NB4 (cell line): ENCODE measurements at regions not wholly inside any gene's neighbourhood (a gene's known extent, or its start where the extent isn't known, plus 50 kb on each side); places are given as distances from the start of the nearest gene placed in this dataset.

Experiments used
- CTCF ChIP-seq: IDR thresholded peaks from one replicate; pipeline ENCODE4 v1.5.1; 2012; ENCODE audit warnings: low read depth, low read length
- MAX ChIP-seq: IDR thresholded peaks from 2 replicates; pipeline ENCODE4 v1.6.1; 2011; ENCODE audit warnings: low read depth, low read length
- MYC ChIP-seq: IDR thresholded peaks from 2 replicates; pipeline ENCODE4 v1.6.1; 2011; ENCODE audit warnings: low read depth, low read length
- POLR2A ChIP-seq: IDR thresholded peaks from 2 replicates; pipeline ENCODE4 v1.6.1; 2011; ENCODE audit warnings: mild to moderate bottlenecking; ENCODE audit not compliant: insufficient read length; ENCODE audit errors: extremely low read depth

- TF ChIP-seq CTCF = no peak
- TF ChIP-seq POLR2A = no peak
- TF ChIP-seq MAX = no peak
- TF ChIP-seq MYC = no peak
Measured at GRCh38 chr6:153963352-153963751, 75.7 kb upstream of the OPRM1 start.
